Loucy (cell line): ENCODE measurements at regions not wholly inside any gene's neighbourhood (a gene's known extent, or its start where the extent isn't known, plus 50 kb on each side); places are given as distances from the start of the nearest gene placed in this dataset.

Source experiments
- CTCF ChIP-seq: fragments of 200-600 bp; sonication (generic); conservative IDR thresholded peaks from 2 replicates; pipeline ENCODE4 v1.5.1; 2014; ENCODE audit warnings: mild to moderate bottlenecking, antibody characterized with exemption, low read length
- EZH2phosphoT487 ChIP-seq: fragments of 200-600 bp; IDR thresholded peaks from 2 replicates; pipeline ENCODE4 v1.6.1; 2018; ENCODE audit warnings: antibody characterized with exemption, mild to moderate bottlenecking, moderate library complexity, borderline replicate concordance

- TF ChIP-seq CTCF (no peak), EZH2phosphoT487 (no peak)
Observed at GRCh38 chr3:151562891-151563290, 102.0 kb upstream of the IGSF10 start.
